GM12864 (cell line): ENCODE measurements at regions not wholly inside any gene's neighbourhood (a gene's known extent, or its start where the extent isn't known, plus 50 kb on each side); places are given as distances from the start of the nearest gene placed in this dataset.
"Not testable (repeated sequence)": the region's sequence is repeated elsewhere in the genome, so short reads cannot be mapped to it uniquely, and the experiment has no call there.

Experiments
- DNase-seq: peaks from one replicate; pipeline ENCODE4 v3.0.0-alpha.2; 2011; ENCODE audit warnings: low read depth
- H3K4me3 ChIP-seq: 2 replicates; pipeline ENCODE4 v1.5.1; 2011; ENCODE audit warnings: mild to moderate bottlenecking, low read depth, low read length, control low read depth
- TF ChIP-seq, protein P1 (sequence below): IDR thresholded peaks from 2 replicates; pipeline ENCODE4 v1.5.1; 2011; ENCODE audit warnings: low read depth, mild to moderate bottlenecking, moderate library complexity, low read length, control low read depth, inconsistent platforms; ENCODE audit errors: missing control alignments

DNA sequence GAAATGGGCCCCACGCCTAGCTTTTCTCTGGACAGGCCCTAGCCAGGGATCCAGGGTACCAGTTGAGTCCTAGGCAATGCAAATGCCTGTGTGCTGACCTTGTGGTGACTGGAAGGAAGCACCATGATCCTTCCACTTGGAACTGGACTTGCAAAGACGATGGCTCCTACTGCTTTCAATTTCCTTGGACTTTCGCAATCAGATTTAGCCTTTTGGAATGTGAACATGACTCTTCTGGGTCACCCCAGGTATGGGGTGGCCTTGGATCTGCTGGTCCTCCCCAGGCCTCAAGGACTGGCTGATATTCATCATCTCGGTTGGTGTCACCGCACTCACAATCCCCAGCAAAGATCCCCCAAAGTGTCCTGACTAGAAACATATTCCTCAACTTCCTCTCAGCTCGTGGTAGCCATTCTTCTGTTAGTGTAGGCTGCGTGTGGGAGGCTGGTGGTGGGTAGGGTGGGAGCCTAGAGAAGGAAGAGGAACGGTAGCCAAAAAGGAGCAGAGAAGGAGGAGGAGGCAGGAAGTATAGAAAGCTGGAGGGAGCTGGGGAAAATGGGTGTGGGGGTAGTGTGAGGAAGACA is 130.5 kb downstream of the PPIAL4G start:
- H3K4me3 ChIP-seq, result no peak overlapping the region
- no peak for DNase-seq
- TF ChIP-seq, protein P1, sequence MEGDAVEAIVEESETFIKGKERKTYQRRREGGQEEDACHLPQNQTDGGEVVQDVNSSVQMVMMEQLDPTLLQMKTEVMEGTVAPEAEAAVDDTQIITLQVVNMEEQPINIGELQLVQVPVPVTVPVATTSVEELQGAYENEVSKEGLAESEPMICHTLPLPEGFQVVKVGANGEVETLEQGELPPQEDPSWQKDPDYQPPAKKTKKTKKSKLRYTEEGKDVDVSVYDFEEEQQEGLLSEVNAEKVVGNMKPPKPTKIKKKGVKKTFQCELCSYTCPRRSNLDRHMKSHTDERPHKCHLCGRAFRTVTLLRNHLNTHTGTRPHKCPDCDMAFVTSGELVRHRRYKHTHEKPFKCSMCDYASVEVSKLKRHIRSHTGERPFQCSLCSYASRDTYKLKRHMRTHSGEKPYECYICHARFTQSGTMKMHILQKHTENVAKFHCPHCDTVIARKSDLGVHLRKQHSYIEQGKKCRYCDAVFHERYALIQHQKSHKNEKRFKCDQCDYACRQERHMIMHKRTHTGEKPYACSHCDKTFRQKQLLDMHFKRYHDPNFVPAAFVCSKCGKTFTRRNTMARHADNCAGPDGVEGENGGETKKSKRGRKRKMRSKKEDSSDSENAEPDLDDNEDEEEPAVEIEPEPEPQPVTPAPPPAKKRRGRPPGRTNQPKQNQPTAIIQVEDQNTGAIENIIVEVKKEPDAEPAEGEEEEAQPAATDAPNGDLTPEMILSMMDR, result no peak

DNA sequence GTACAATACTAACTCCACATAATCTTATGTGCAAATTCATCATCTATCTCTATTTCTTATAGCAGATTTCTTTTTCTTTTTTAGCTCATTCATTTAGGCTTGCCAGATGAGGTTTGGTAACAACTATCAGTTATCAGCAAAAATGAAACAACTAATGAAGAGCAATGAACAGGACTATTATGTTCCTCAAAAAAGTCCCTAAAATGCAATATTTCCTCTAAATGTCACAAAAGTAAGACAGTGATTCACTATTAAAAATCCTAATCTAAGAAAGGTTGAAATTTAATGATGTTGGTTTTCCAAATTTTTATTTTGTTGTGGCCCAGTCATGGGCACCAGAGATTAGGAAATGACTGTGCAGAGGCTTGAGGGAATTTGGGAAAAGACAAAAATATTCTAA is 135.3 kb downstream of the PPIAL4G start:
- TF ChIP-seq, protein P1, result no peak
- no peak for DNase-seq
- no peak overlapping the region for H3K4me3 ChIP-seq

- DNase-seq, H3K4me3 ChIP-seq: not testable (repeated sequence)
- TF ChIP-seq, protein P1, result peak; percentile 64
Observed at GRCh38 chr1:148345659-148346151, 137.4 kb downstream of the PPIAL4G start.

DNA sequence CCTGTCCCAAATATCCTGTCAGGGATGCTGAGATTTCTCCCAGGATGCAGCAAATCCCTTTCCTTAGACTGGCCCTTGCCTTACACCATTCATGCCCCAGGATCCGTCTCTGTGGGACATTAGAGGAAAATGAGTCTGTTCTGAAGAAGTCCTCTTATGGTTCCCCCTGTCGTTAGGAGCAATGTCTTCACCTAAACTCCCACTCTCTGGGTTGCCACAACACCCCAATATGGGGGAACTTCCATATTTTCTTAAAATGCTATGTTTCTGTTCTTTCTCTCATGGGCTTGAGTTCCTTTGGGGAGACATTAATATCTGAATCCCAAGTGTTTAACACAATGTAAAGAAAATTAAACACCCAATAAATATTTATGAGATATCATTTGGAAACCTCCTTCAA is 138.5 kb downstream of the PPIAL4G start:
- H3K4me3 ChIP-seq, DNase-seq: not testable (repeated sequence)

- H3K4me3 ChIP-seq, DNase-seq: not testable (repeated sequence)
Observed at GRCh38 chr1:148341729-148342128, 141.4 kb downstream of the PPIAL4G start.

- DNase-seq, H3K4me3 ChIP-seq: not testable (repeated sequence)
Observed at GRCh38 chr1:148336121-148336918, 146.8 kb downstream of the PPIAL4G start.

DNA sequence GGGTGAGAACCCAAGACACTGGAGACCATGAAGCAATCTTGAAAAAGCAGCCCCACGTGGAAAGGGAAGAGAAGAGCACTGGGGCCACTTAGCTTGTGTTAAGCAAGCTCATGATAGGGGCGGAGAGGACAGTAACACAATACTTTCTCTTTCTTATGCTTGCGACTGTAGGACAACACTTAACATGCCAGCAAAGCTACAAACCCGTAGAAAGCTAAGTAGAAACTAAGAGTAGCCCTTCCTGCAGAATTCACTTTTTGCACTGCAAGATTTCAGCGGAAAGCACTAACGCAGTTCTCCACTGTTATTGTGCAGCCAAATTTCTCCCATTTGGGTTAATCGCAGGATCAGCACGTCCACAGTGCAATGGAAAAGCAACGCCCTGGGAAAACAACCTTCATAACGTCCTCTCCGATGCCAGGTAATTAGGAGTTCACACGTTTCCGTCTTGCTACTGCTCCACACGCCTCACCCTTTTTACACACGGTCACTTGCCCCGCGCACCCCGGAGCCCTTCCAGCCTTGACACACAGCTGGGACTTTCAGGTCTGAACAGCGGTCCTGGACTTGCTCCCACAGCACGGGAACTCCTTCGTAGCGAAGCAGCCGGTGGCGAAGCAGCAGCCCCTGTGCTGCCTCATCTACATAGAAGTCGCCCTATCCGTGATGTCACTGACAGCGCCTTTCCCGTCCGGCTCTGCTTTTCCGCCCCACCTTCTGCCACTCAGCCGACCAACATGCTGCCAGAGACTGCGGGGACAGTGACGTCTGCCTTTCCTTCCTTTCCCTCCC is 148.6 kb downstream of the PPIAL4G start:
- peak overlapping the region; percentile 53 for H3K4me3 ChIP-seq
- peak; percentile 95 for DNase-seq
- TF ChIP-seq, protein P1, result peak; percentile 19

DNA sequence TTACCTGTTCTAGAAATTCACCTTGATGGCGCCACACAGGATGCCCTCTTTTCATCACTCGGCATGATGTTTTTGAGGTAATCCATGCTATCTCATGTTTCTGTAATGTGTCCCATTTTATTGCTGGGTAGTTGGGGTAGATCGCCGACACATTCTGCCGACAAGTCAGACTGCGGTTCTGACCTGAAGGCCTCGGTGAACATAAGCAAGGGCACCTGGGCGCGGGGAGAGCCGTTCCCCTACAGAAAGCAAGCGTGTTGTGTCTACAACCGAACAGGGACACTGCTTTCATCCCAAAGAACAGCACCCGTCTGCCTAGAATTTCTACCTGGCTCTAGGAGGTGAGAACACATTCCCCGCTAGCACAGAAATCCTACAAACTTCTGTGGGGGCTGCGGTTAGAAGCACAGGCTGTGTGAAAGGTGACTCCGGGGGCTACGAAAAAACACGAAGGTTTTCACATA is 149.2 kb downstream of the PPIAL4G start:
- TF ChIP-seq, protein P1, result no peak
- DNase-seq, result no peak
- H3K4me3 ChIP-seq, result peak overlapping the region; percentile 53
